H1 (cell line): ENCODE measurements at regions not wholly inside any gene's neighbourhood (a gene's known extent, or its start where the extent isn't known, plus 50 kb on each side); places are given as distances from the start of the nearest gene placed in this dataset.

ENCODE experiments used
- CTCF ChIA-PET: fragments of 300-600 bp; sonication (Branson Sonifier 250); formaldehyde crosslinking; loops from one replicate; lab custom pipeline; 2021; ENCODE audit not compliant: partially characterized antibody; lab: Charles Lee
- POLR2A ChIA-PET: fragments of 300-600 bp; sonication (Branson Sonifier 250); formaldehyde crosslinking; loops from one replicate; lab custom pipeline; 2021; ENCODE audit warnings: inconsistent platforms; ENCODE audit not compliant: partially characterized antibody; lab: Charles Lee
- DNase-seq, 2 experiments: peaks; one replicate each; pipeline versions ENCODE4 v3.0.0 to v3.0.0-alpha.2; 2010 to 2022; ENCODE audit warnings: low spot score in 2 of 2, low read depth in 1 of 2, mixed read lengths in 1 of 2
- FAIRE-seq: peaks from 2 replicates; lab custom pipeline; 2011; peaks lifted over from hg19 to GRCh38; lab: Jason Lieb, UNC
- H2AFZ ChIP-seq: 2 replicates; pipeline ENCODE4 v1.8.1; 2012; ENCODE audit warnings: low read length, inconsistent platforms
- H2AK5ac ChIP-seq: 2 replicates; pipeline ENCODE4 v1.6.1; 2013; ENCODE audit warnings: low read depth, low read length
- H2BK120ac ChIP-seq: replicated peaks from 2 replicates; pipeline ENCODE3; 2013; ENCODE audit warnings: low read depth, low read length, inconsistent platforms
- H2BK12ac ChIP-seq: 2 replicates; pipeline ENCODE4 v1.6.1; 2013; ENCODE audit warnings: low read depth, low read length
- H2BK15ac ChIP-seq: 2 replicates; pipeline ENCODE4 v1.6.1; 2013; ENCODE audit warnings: low read length
- H2BK20ac ChIP-seq: 2 replicates; pipeline ENCODE4 v1.6.1; 2013; ENCODE audit warnings: low read length
- H2BK5ac ChIP-seq: 2 replicates; pipeline ENCODE4 v1.6.1; 2013; ENCODE audit warnings: low read depth, low read length
- H3K14ac ChIP-seq: 2 replicates; pipeline ENCODE4 v1.6.1; 2013; ENCODE audit warnings: inconsistent platforms; ENCODE audit not compliant: insufficient read length
- H3K18ac ChIP-seq: 2 replicates; pipeline ENCODE4 v1.6.1; 2013; ENCODE audit warnings: low read length; ENCODE audit errors: extremely low read depth
- H3K23ac ChIP-seq: 2 replicates; pipeline ENCODE4 v1.6.1; 2013; ENCODE audit warnings: inconsistent platforms; ENCODE audit not compliant: insufficient read length
- H3K23me2 ChIP-seq: 2 replicates; pipeline ENCODE4 v1.6.1; 2013; ENCODE audit warnings: low read depth, low read length
- H3K27ac ChIP-seq: 2 replicates; pipeline ENCODE4 v1.6.1; 2011; ENCODE audit warnings: low read depth, low read length, inconsistent platforms
- H3K27me3 ChIP-seq, 4 experiments: replicated peaks in 1 of 4; 1 replicate in 1 of 4; 2 replicates in 3 of 4; pipeline versions ENCODE4 v1.6.1 to v1.8.1; 2011 to 2013; ENCODE audit warnings: low read length in 3 of 4, mild to moderate bottlenecking in 3 of 4, inconsistent platforms in 2 of 4, mixed read lengths in 2 of 4, moderate library complexity in 1 of 4; ENCODE audit not compliant: control insufficient read depth in 3 of 4, insufficient read depth in 3 of 4; ENCODE audit errors: extremely low read depth in 1 of 4
- H3K36me3 ChIP-seq, 4 experiments: 2 replicates each; pipeline versions ENCODE4 v1.6.1 to v1.8.1; 2011 to 2013; ENCODE audit warnings: mild to moderate bottlenecking in 4 of 4, low read length in 3 of 4, moderate library complexity in 2 of 4, control low read depth in 1 of 4, inconsistent platforms in 1 of 4; ENCODE audit not compliant: insufficient read depth in 4 of 4, control insufficient read depth in 2 of 4
- H3K4ac ChIP-seq: replicated peaks from 2 replicates; pipeline ENCODE3; 2013; ENCODE audit warnings: low read length, low read depth, mixed read lengths, inconsistent platforms; ENCODE audit not compliant: insufficient read length
- H3K4me1 ChIP-seq, 4 experiments: replicated peaks in 1 of 4; 1 replicate in 1 of 4; 2 replicates in 3 of 4; pipeline versions ENCODE4 v1.6.1 to v1.8.1; 2011 to 2013; ENCODE audit warnings: low read length in 3 of 4, inconsistent platforms in 2 of 4, mixed read lengths in 1 of 4; ENCODE audit not compliant: insufficient read depth in 4 of 4, control insufficient read depth in 3 of 4
- H3K4me2 ChIP-seq, 2 experiments: 2 replicates each; pipeline versions ENCODE4 v1.6.1 to v1.8.1; 2011 to 2013; ENCODE audit warnings: low read depth in 2 of 2, low read length in 2 of 2, control low read depth in 1 of 2, inconsistent platforms in 1 of 2, mild to moderate bottlenecking in 1 of 2; ENCODE audit not compliant: insufficient read depth in 1 of 2
- H3K4me3 ChIP-seq, 4 experiments: fragments of 200-600, 300-600 bp in 1 of 4; sonication (generic), shearing (Covaris generic), sonication (Bioruptor Twin) in 1 of 4; 2 replicates each; pipeline versions ENCODE4 v1.5.1 to v1.8.1; 2011 to 2016; ENCODE audit warnings: low read length in 4 of 4, low read depth in 3 of 4, control low read depth in 2 of 4, inconsistent platforms in 2 of 4, mild to moderate bottlenecking in 2 of 4, mixed read lengths in 1 of 4, moderate library complexity in 1 of 4; ENCODE audit not compliant: insufficient read depth in 2 of 4; ENCODE audit errors: extremely low read depth in 1 of 4
- H3K56ac ChIP-seq: replicated peaks from 2 replicates; pipeline ENCODE3; 2013; ENCODE audit warnings: low read depth, mild to moderate bottlenecking, mixed read lengths, low read length, inconsistent platforms; ENCODE audit not compliant: insufficient read length
- H3K79me1 ChIP-seq: 2 replicates; pipeline ENCODE4 v1.6.1; 2013; ENCODE audit warnings: low read depth, low read length, control low read depth
- H3K79me2 ChIP-seq, 2 experiments: 2 replicates each; pipeline versions ENCODE4 v1.6.1 to v1.8.1; 2012 to 2013; ENCODE audit warnings: low read length in 2 of 2, mild to moderate bottlenecking in 2 of 2, inconsistent platforms in 1 of 2; ENCODE audit not compliant: insufficient read depth in 2 of 2, control insufficient read depth in 1 of 2
- H3K9ac ChIP-seq, 4 experiments: replicated peaks in 1 of 4; 1 replicate in 1 of 4; 2 replicates in 3 of 4; pipeline versions ENCODE4 v1.6.1 to v1.8.1; 2011 to 2013; ENCODE audit warnings: low read depth in 3 of 4, low read length in 3 of 4, control low read depth in 2 of 4, mild to moderate bottlenecking in 2 of 4, moderate library complexity in 2 of 4, inconsistent platforms in 1 of 4; ENCODE audit errors: extremely low read depth in 1 of 4
- H3K9me3 ChIP-seq, 2 experiments: 2 replicates each; pipeline versions ENCODE4 v1.6.1 to v1.8.1; 2012 to 2013; ENCODE audit warnings: mild to moderate bottlenecking in 2 of 2, moderate library complexity in 2 of 2, control low read depth in 1 of 2, inconsistent platforms in 1 of 2, low read depth in 1 of 2, low read length in 1 of 2, mixed read lengths in 1 of 2; ENCODE audit not compliant: insufficient read depth in 2 of 2
- H4K20me1 ChIP-seq, 2 experiments: replicated peaks in 1 of 2; 2 replicates each; pipeline versions ENCODE3 to v1.8.1; 2011 to 2013; ENCODE audit warnings: inconsistent platforms in 2 of 2, low read length in 2 of 2, mild to moderate bottlenecking in 1 of 2; ENCODE audit not compliant: insufficient read depth in 2 of 2, control insufficient read depth in 1 of 2
- H4K5ac ChIP-seq: 2 replicates; pipeline ENCODE4 v1.6.1; 2013; ENCODE audit warnings: low read length, low read depth, mixed read lengths, inconsistent platforms; ENCODE audit not compliant: insufficient read length
- H4K8ac ChIP-seq: 2 replicates; pipeline ENCODE4 v1.8.0; 2013; ENCODE audit warnings: mild to moderate bottlenecking, moderate library complexity, low read length, inconsistent platforms; ENCODE audit not compliant: insufficient read depth; ENCODE audit errors: extremely low read depth
- H4K91ac ChIP-seq: replicated peaks from 2 replicates; pipeline ENCODE3; 2013; ENCODE audit warnings: low read length, mixed read lengths, inconsistent platforms; ENCODE audit not compliant: insufficient read length
- BACH1 ChIP-seq: IDR thresholded peaks from 2 replicates; pipeline ENCODE4 v1.6.1; 2012; ENCODE audit warnings: low read length, improper control_type of control experiment
- BRCA1 ChIP-seq: IDR thresholded peaks from 2 replicates; pipeline ENCODE4 v1.6.1; 2012; ENCODE audit warnings: low read depth, low read length, improper control_type of control experiment
- CEBPB ChIP-seq: IDR thresholded peaks from 2 replicates; pipeline ENCODE4 v1.6.1; 2012; ENCODE audit warnings: low read depth, low read length
- CTBP2 ChIP-seq: IDR thresholded peaks from 2 replicates; pipeline ENCODE4 v1.7.0; 2011; ENCODE audit warnings: borderline replicate concordance, mild to moderate bottlenecking, moderate library complexity, mixed read lengths, low read length; ENCODE audit not compliant: insufficient read depth, insufficient read length
- HDAC2 ChIP-seq, 2 experiments: fragments of 300-600 bp in 1 of 2; sonication (generic) in 1 of 2; IDR thresholded peaks; 2 replicates each; pipeline ENCODE4 v1.6.1; 2011 to 2012; ENCODE audit warnings: low read depth in 2 of 2, low read length in 2 of 2, mild to moderate bottlenecking in 2 of 2, moderate library complexity in 2 of 2, borderline replicate concordance in 1 of 2, inconsistent platforms in 1 of 2
- HDAC6 ChIP-seq: IDR thresholded peaks from one replicate; pipeline ENCODE4 v1.7.1; 2012; ENCODE audit warnings: low read depth, mild to moderate bottlenecking, inconsistent platforms, low read length, moderate library complexity
- KDM1A ChIP-seq: fragments of 200-600, 300-600 bp; sonication (generic); IDR thresholded peaks from 2 replicates; pipeline ENCODE4 v1.7.1; 2016; ENCODE audit warnings: mild to moderate bottlenecking, low read length, borderline replicate concordance
- NRF1 ChIP-seq: IDR thresholded peaks from 2 replicates; pipeline ENCODE4 v1.6.1; 2011; ENCODE audit warnings: mild to moderate bottlenecking, low read depth, low read length, improper control_type of control experiment
- POLR2A ChIP-seq, 2 experiments: IDR thresholded peaks; 1 replicate in 1 of 2; 2 replicates in 1 of 2; pipeline ENCODE4 v1.6.1; 2011; ENCODE audit warnings: low read depth in 2 of 2, low read length in 2 of 2, mild to moderate bottlenecking in 2 of 2; ENCODE audit errors: control extremely low read depth in 1 of 2
- POU5F1 ChIP-seq: IDR thresholded peaks from 2 replicates; pipeline ENCODE4 v1.6.1; 2011; ENCODE audit warnings: low read depth, mild to moderate bottlenecking, low read length, moderate library complexity
- RAD21 ChIP-seq, 2 experiments: IDR thresholded peaks in 1 of 2; conservative IDR thresholded peaks in 1 of 2; 2 replicates each; pipeline ENCODE4 v1.6.1; 2011; ENCODE audit warnings: low read depth in 2 of 2, low read length in 2 of 2, improper control_type of control experiment in 1 of 2, inconsistent platforms in 1 of 2, mild to moderate bottlenecking in 1 of 2, moderate library complexity in 1 of 2
- RXRA ChIP-seq: IDR thresholded peaks from 2 replicates; pipeline ENCODE4 v1.6.1; 2011; ENCODE audit warnings: low read depth, mild to moderate bottlenecking, low read length, moderate library complexity; ENCODE audit not compliant: insufficient read depth
- SP2 ChIP-seq: IDR thresholded peaks from 2 replicates; pipeline ENCODE4 v1.6.1; 2012; ENCODE audit warnings: mild to moderate bottlenecking, low read length, inconsistent platforms
- TAF7 ChIP-seq: optimal IDR thresholded peaks from 2 replicates; pipeline ENCODE3; 2011; ENCODE audit warnings: low read depth, mild to moderate bottlenecking, inconsistent platforms, low read length, moderate library complexity, borderline replicate concordance
- WGBS, 2 experiments: shearing (Covaris generic) in 1 of 2; methylation state at CpG; one replicate each; pipeline versions ENCODE4 v1.1.6 to v1.1.7; 2013 to 2015; ENCODE audit warnings: low lambda C conversion rate in 2 of 2, mixed read lengths in 2 of 2, inconsistent platforms in 1 of 2, low coverage in 1 of 2, missing lambda C conversion rate in 1 of 2; ENCODE audit not compliant: insufficient replicate concordance in 2 of 2, insufficient coverage in 1 of 2, insufficient read length in 1 of 2; ENCODE audit errors: extremely low coverage in 1 of 2, missing lambda C conversion rate in 1 of 2; 5-methylcytosine and 5-hydroxymethylcytosine counted together

DNA sequence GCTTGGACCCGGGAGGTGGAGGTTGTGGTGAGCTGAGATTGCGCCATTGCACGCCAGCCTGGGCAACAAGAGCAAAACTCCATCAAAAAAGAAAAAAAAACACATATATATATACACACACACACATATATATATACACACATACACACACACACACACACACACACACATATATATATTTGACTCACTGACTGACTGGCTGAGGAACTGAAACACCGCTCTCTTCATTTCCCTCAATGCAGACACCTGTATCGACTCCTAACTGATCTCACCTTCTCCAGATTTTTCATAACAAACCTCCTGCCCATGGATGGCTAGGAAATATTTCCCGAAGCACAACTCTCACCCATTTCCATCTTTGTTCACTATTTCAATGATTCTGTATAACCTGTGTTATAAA, 140.7 kb upstream of the ANO3 start:
- Histone ChIP-seq H3K79me1 (no peaks in the 10 kb centered on the region), H3K79me2 (no peaks in the 10 kb centered on the region), H2BK5ac (no peak overlapping the region), H4K8ac (no peak overlapping the region), H4K20me1 (no peaks in the 10 kb centered on the region), H3K14ac (no peak overlapping the region), H4K91ac (no peak overlapping the region), H2BK15ac (no peak overlapping the region), H2AK5ac (no peak overlapping the region), H2BK20ac (no peak overlapping the region), H3K4me1 (no peaks in the 10 kb centered on the region), H3K36me3 (no peaks in the 10 kb centered on the region), H3K4ac (no peak overlapping the region), H2BK120ac (no peak overlapping the region), H3K4me2 (no peak overlapping the region), H3K56ac (no peak overlapping the region), H3K18ac (no peak overlapping the region), H4K5ac (no peak overlapping the region), H3K4me3 (no peak overlapping the region), H3K27me3 (no peaks in the 10 kb centered on the region), H2AFZ (no peak overlapping the region), H3K27ac (no peak overlapping the region), H3K9me3 (no peaks in the 10 kb centered on the region), H3K9ac (no peak overlapping the region), H3K23me2 (no peaks in the 10 kb centered on the region), H2BK12ac (no peak overlapping the region), H3K23ac (no peak overlapping the region)
- POLR2A ChIA-PET: no interaction called here
- TF ChIP-seq HDAC6 (no peak), KDM1A (no peak), CEBPB (no peak), NRF1 (no peak), CTBP2 (no peak), TAF7 (no peak), POU5F1 (no peak), HDAC2 (IDR thresholded peaks at IDR 0.05; ENCODE audit: borderline replicate concordance in 1 of 2, low read depth in 2 of 2, low read length in 2 of 2) (no peak), POLR2A (IDR thresholded peaks at IDR 0.05; ENCODE audit: control extremely low read depth in 1 of 2, low read depth in 2 of 2, low read length in 2 of 2) (no peak), BACH1 (no peak), RAD21 (IDR thresholded peaks at IDR 0.05 in 1 of 2, conservative IDR thresholded peaks at IDR 0.05 in 1 of 2; ENCODE audit: low read depth in 2 of 2, low read length in 2 of 2) (no peak), RXRA (no peak), SP2 (no peak), BRCA1 (no peak)
- FAIRE-seq: no peak
- CTCF ChIA-PET: no interaction called here
- WGBS, 2 experiments: 94% methylated on average over 6 of the region's 6 CpGs; no CpG with 5 or more reads in 1 of the 2 experiments
- DNase-seq: no peak
